ENCODE measurements at regions not wholly inside any gene's neighbourhood (a gene's known extent, or its start where the extent isn't known, plus 50 kb on each side); places are given as distances from the start of the nearest gene placed in this dataset.

DNA sequence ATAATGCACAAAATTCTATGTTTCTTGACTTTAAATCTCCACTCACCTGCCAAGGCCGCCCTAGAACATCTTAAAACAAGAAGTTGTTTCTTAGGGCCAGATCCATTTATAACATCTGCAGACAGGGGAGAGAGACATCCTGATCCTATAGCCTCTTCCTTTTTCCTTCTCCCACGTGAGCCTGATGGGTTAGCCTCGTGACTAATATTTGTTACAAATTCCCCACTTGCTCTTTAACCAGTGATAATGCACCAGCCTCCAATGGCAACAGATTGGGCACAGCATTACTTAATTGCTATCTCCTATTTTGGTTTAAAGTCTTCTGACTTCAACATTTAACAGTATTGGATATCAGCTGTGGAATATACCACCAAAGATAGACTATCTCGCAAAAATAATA is 196.5 kb downstream of the GADD45G start:
- no peak overlapping the region for H2BK12ac ChIP-seq (ENCODE audit: low read length)
- no peak overlapping the region for H3K9ac ChIP-seq (ENCODE audit: low read length)
- no peak overlapping the region for H3K27ac ChIP-seq (ENCODE audit: low read depth, low read length)
- H3K18ac ChIP-seq (ENCODE audit: low read length): no peak overlapping the region
- H3K23ac ChIP-seq (ENCODE audit: low read length): no peak overlapping the region
- no peaks in the 10 kb centered on the region for H3K27me3 ChIP-seq (ENCODE audit: insufficient read depth, low read length)
- no CpG with 5 or more reads among the region's 4 CpGs for WGBS (ENCODE audit: extremely low coverage, insufficient coverage, insufficient read length)
- no peak overlapping the region for H3K4me3 ChIP-seq (ENCODE audit: low read depth, low read length)
- no peaks in the 10 kb centered on the region for H3K9me3 ChIP-seq (ENCODE audit: insufficient read depth, low read depth, low read length)
- peaks cover 18 to 32% of the 10 kb centered on the region in 2 experiments for H3K4me1 ChIP-seq (ENCODE audit: control insufficient read depth in 1 of 2, insufficient read depth in 2 of 2, low read length in 2 of 2)
- H3K79me2 ChIP-seq (ENCODE audit: control insufficient read depth, insufficient read depth, low read length, poor library complexity): no peaks in the 10 kb centered on the region
- H3K14ac ChIP-seq (ENCODE audit: low read length): no peak overlapping the region
- no peak overlapping the region for H3K4ac ChIP-seq (ENCODE audit: low read depth, low read length)
- H4K12ac ChIP-seq (ENCODE audit: low read depth, low read length): no peak overlapping the region
- peaks cover 29% of the 10 kb centered on the region for H3K79me1 ChIP-seq (ENCODE audit: low read length)
- H4K8ac ChIP-seq (ENCODE audit: low read depth, low read length): no peak overlapping the region
- H4K91ac ChIP-seq (ENCODE audit: low read depth, low read length): no peak overlapping the region
- H2BK120ac ChIP-seq (ENCODE audit: insufficient read depth, low read length, poor library complexity): no peak overlapping the region
- H2BK5ac ChIP-seq (ENCODE audit: low read depth, low read length, poor library complexity): no peak overlapping the region
- no peak for DNase-seq
- no peaks in the 10 kb centered on the region for H3K36me3 ChIP-seq (ENCODE audit: control insufficient read depth in 1 of 2, insufficient read depth in 2 of 2, low read length in 2 of 2)
- H3K4me2 ChIP-seq (ENCODE audit: low read length): no peak overlapping the region
- no peak overlapping the region for H2AK5ac ChIP-seq (ENCODE audit: low read length)
- H2AFZ ChIP-seq (ENCODE audit: insufficient read depth, low read length, poor library complexity): no peak overlapping the region

DNA sequence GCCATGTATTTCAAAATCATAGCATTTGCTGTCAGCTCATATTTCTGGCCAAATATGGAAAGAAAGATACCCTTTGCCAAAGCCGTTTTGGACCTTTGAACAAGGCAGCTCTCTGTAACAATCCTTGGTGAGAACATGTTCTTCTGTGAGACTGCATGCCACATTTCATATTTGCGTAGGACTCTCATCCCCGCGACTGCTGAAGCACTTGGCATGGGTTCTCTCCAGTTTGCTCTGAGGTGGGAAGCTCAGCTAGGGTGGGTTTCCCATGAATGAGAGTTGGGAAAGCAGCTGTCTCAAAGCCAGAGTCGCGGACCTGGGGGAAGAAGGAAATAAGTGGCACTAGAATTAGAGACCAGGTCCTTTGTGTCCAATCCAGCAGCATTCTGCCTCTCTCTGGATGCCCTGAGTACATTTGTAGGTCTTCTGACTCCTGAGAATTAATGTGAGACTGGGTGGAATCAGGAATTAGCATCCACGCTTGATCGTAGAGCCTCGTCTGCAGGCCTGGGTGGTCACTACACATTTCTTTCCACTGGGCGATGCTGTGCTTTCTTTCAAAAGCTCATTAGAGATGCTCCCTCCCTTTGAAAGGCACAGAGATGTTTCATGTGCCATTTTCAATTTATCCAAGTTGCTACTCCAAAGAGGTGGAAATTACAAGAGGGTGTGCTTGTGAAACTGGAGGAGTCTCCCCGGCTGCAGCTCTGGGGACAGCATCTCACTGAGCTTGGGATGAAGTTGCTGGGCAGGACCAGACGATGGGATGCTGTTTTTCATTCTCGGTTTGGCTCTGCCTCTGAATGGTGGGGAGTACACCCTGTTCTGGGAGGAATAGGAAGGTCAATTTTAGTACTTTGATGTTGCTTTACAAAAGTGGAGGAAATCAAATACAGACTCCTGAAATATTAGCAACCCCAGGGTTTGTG is 197.2 kb downstream of the GADD45G start:
- peak overlapping the region; percentile 13 for H4K91ac ChIP-seq (ENCODE audit: low read depth, low read length)
- no peak overlapping the region for H3K14ac ChIP-seq (ENCODE audit: low read length)
- no peak overlapping the region for H3K4ac ChIP-seq (ENCODE audit: low read depth, low read length)
- no peak overlapping the region for H3K9ac ChIP-seq (ENCODE audit: low read length)
- H2AK5ac ChIP-seq (ENCODE audit: low read length): no peak overlapping the region
- no peak overlapping the region for H3K4me3 ChIP-seq (ENCODE audit: low read depth, low read length)
- H3K18ac ChIP-seq (ENCODE audit: low read length): no peak overlapping the region
- H3K23ac ChIP-seq (ENCODE audit: low read length): no peak overlapping the region
- no peak overlapping the region for H2AFZ ChIP-seq (ENCODE audit: insufficient read depth, low read length, poor library complexity)
- no peaks in the 10 kb centered on the region for H3K36me3 ChIP-seq (ENCODE audit: control insufficient read depth in 1 of 2, insufficient read depth in 2 of 2, low read length in 2 of 2)
- no peak overlapping the region for H4K8ac ChIP-seq (ENCODE audit: low read depth, low read length)
- no CpG with 5 or more reads among the region's 13 CpGs for WGBS (ENCODE audit: extremely low coverage, insufficient coverage, insufficient read length)
- DNase-seq: no peak
- no peaks in the 10 kb centered on the region for H3K9me3 ChIP-seq (ENCODE audit: insufficient read depth, low read depth, low read length)
- peaks cover 17 to 32% of the 10 kb centered on the region in 2 experiments for H3K4me1 ChIP-seq (ENCODE audit: control insufficient read depth in 1 of 2, insufficient read depth in 2 of 2, low read length in 2 of 2)
- H3K27ac ChIP-seq (ENCODE audit: low read depth, low read length): no peak overlapping the region
- H3K27me3 ChIP-seq (ENCODE audit: insufficient read depth, low read length): no peaks in the 10 kb centered on the region
- no peaks in the 10 kb centered on the region for H3K79me2 ChIP-seq (ENCODE audit: control insufficient read depth, insufficient read depth, low read length, poor library complexity)
- H3K79me1 ChIP-seq (ENCODE audit: low read length): peaks cover 25% of the 10 kb centered on the region
- peak overlapping the region; percentile 17 for H2BK5ac ChIP-seq (ENCODE audit: low read depth, low read length, poor library complexity)
- H3K4me2 ChIP-seq (ENCODE audit: low read length): no peak overlapping the region
- peak overlapping the region; percentile 54 for H2BK120ac ChIP-seq (ENCODE audit: insufficient read depth, low read length, poor library complexity)
- no peak overlapping the region for H4K12ac ChIP-seq (ENCODE audit: low read depth, low read length)
- H2BK12ac ChIP-seq (ENCODE audit: low read length): peak overlapping the region; percentile 47

DNA sequence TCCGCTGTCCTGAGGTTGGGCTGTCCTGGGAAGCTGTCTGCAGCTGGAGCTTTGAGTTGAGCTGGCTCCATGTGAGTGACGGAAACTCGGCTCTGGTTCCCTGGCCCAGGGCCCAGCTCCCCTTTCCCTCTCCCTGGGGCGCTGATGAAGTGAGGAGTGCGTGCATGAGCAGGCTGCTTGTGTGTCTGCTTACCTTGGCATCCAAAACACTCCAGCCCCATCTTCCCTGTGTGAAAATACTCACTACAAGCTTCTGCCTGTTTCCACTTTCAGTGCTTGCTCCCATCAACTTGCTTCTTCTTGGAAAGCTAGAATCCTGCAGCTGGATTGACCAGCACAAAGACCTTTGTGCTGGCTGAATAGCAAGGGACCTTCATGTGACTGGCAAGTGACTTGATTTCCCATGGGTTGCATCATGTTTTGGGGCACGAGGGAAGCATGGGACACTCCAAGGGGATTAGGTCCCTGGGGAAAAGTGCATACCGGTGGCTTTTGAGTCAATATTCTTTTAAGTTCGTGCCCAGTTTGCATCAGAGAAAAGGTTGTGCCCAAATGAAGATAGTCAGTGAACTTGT is 198.1 kb downstream of the GADD45G start:
- no peak overlapping the region for H4K12ac ChIP-seq (ENCODE audit: low read depth, low read length)
- no peak overlapping the region for H4K8ac ChIP-seq (ENCODE audit: low read depth, low read length)
- H3K27ac ChIP-seq (ENCODE audit: low read depth, low read length): no peak overlapping the region
- H3K4me1 ChIP-seq (ENCODE audit: control insufficient read depth in 1 of 2, insufficient read depth in 2 of 2, low read length in 2 of 2): peaks cover 17 to 34% of the 10 kb centered on the region in 2 experiments
- H2BK12ac ChIP-seq (ENCODE audit: low read length): peak overlapping the region; percentile 58
- no peak overlapping the region for H3K4me3 ChIP-seq (ENCODE audit: low read depth, low read length)
- H3K9ac ChIP-seq (ENCODE audit: low read length): no peak overlapping the region
- H4K91ac ChIP-seq (ENCODE audit: low read depth, low read length): peak overlapping the region; percentile 58
- H3K18ac ChIP-seq (ENCODE audit: low read length): no peak overlapping the region
- H2AFZ ChIP-seq (ENCODE audit: insufficient read depth, low read length, poor library complexity): no peak overlapping the region
- no peak overlapping the region for H3K23ac ChIP-seq (ENCODE audit: low read length)
- WGBS (ENCODE audit: extremely low coverage, insufficient coverage, insufficient read length): no CpG with 5 or more reads among the region's 8 CpGs
- no peak overlapping the region for H2BK5ac ChIP-seq (ENCODE audit: low read depth, low read length, poor library complexity)
- H3K4me2 ChIP-seq (ENCODE audit: low read length): no peak overlapping the region
- H3K36me3 ChIP-seq (ENCODE audit: control insufficient read depth in 1 of 2, insufficient read depth in 2 of 2, low read length in 2 of 2): no peaks in the 10 kb centered on the region
- peak overlapping the region; percentile 45 for H3K14ac ChIP-seq (ENCODE audit: low read length)
- no peak overlapping the region for H3K4ac ChIP-seq (ENCODE audit: low read depth, low read length)
- H3K79me1 ChIP-seq (ENCODE audit: low read length): peaks cover 20% of the 10 kb centered on the region
- H2BK120ac ChIP-seq (ENCODE audit: insufficient read depth, low read length, poor library complexity): peak overlapping the region; percentile 20
- no peak overlapping the region for H2AK5ac ChIP-seq (ENCODE audit: low read length)
- H3K9me3 ChIP-seq (ENCODE audit: insufficient read depth, low read depth, low read length): no peaks in the 10 kb centered on the region
- no peak for DNase-seq
- no peaks in the 10 kb centered on the region for H3K79me2 ChIP-seq (ENCODE audit: control insufficient read depth, insufficient read depth, low read length, poor library complexity)
- no peaks in the 10 kb centered on the region for H3K27me3 ChIP-seq (ENCODE audit: insufficient read depth, low read length)

DNA sequence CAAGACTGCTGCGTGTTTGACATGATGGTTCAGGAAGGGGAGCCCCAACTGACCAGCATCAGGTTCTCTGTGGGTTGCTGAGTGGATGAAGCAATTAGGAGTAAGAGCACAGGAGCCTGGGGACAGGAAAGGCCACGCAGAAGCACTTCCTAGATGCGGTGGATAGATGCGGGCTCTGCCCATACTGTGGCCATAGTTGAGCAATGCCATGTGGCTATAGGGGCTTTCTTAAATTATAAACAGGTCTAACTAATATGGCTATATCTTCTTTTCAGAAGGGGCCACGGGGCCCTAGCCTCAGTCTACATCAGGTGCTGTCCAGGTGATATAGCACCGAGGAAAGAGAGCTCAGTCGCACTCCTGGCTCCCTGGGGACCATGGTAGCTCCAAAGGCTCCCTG is 198.6 kb downstream of the GADD45G start:
- Histone ChIP-seq H4K91ac (ENCODE audit: low read depth, low read length) (peak overlapping the region; percentile 28), H3K27ac (ENCODE audit: low read depth, low read length) (no peak overlapping the region), H3K27me3 (ENCODE audit: insufficient read depth, low read length) (no peaks in the 10 kb centered on the region), H3K4me2 (ENCODE audit: low read length) (no peak overlapping the region), H3K4me3 (ENCODE audit: low read depth, low read length) (no peak overlapping the region), H3K9me3 (ENCODE audit: insufficient read depth, low read depth, low read length) (no peaks in the 10 kb centered on the region), H2BK120ac (ENCODE audit: insufficient read depth, low read length, poor library complexity) (no peak overlapping the region), H3K36me3 (ENCODE audit: control insufficient read depth in 1 of 2, insufficient read depth in 2 of 2, low read length in 2 of 2) (no peaks in the 10 kb centered on the region), H3K79me1 (ENCODE audit: low read length) (peaks cover 24% of the 10 kb centered on the region), H3K79me2 (ENCODE audit: control insufficient read depth, insufficient read depth, low read length, poor library complexity) (no peaks in the 10 kb centered on the region), H2BK12ac (ENCODE audit: low read length) (no peak overlapping the region), H3K9ac (ENCODE audit: low read length) (no peak overlapping the region), H3K18ac (ENCODE audit: low read length) (no peak overlapping the region), H3K4me1 (ENCODE audit: control insufficient read depth in 1 of 2, insufficient read depth in 2 of 2, low read length in 2 of 2) (peaks cover 17 to 36% of the 10 kb centered on the region in 2 experiments), H2BK5ac (ENCODE audit: low read depth, low read length, poor library complexity) (no peak overlapping the region), H3K14ac (ENCODE audit: low read length) (no peak overlapping the region), H4K8ac (ENCODE audit: low read depth, low read length) (no peak overlapping the region), H2AK5ac (ENCODE audit: low read length) (no peak overlapping the region), H2AFZ (ENCODE audit: insufficient read depth, low read length, poor library complexity) (no peak overlapping the region), H3K4ac (ENCODE audit: low read depth, low read length) (no peak overlapping the region), H4K12ac (ENCODE audit: low read depth, low read length) (no peak overlapping the region), H3K23ac (ENCODE audit: low read length) (no peak overlapping the region)
- WGBS (ENCODE audit: extremely low coverage, insufficient coverage, insufficient read length): no CpG with 5 or more reads among the region's 7 CpGs
- DNase-seq: peak in 1 of 2 donors; percentile 32
